NCI-H187 (cell line): ENCODE measurements at regions not wholly inside any gene's neighbourhood (a gene's known extent, or its start where the extent isn't known, plus 50 kb on each side); places are given as distances from the start of the nearest gene placed in this dataset.
"Not testable (repeated sequence)": the region's sequence is repeated elsewhere in the genome, so short reads cannot be mapped to it uniquely, and the experiment has no call there.

Experiments
- DNase-seq, 2 experiments: peaks; one replicate each; lab custom pipeline; 2025; lab: John Stamatoyannopoulos, UW

DNA sequence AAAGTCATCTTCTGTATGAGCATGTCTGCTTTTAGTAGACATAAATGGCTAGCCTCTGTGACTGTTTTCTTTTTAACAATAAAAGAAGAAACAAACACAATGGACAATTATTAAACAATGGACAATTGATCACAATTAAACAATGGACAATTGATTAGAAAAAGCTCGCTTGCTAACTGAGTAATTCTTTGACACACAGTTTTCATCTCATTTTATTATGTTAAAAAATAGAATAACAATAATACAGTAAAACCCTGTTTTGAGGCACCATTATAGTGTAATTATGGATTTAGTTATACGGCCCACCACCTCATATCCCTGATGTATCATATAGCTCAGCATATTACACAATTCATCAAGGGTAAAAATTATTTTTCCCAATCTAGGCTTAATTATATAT lies 989.0 kb downstream of the LTN1 start:
- DNase-seq = not testable (repeated sequence)

DNA sequence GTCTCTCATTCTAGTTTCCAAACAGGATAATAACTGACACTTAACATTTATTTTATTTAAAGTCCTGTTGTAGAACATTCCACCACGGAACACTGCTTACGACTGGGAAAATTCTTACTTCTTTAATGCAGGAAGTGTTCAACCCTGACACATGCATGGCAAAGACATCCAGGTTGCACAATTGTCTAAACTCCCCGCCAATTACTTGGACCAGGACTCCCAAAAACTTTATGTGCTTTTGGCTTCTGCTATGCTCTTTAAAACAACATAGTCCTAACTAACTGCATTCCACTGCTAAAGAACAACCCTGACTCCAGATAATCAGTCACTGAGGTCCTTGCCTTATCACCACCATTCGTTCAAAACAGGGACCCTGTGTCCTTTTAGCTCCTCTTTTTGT lies 995.8 kb downstream of the LTN1 start:
- DNase-seq = not testable (repeated sequence)

DNA sequence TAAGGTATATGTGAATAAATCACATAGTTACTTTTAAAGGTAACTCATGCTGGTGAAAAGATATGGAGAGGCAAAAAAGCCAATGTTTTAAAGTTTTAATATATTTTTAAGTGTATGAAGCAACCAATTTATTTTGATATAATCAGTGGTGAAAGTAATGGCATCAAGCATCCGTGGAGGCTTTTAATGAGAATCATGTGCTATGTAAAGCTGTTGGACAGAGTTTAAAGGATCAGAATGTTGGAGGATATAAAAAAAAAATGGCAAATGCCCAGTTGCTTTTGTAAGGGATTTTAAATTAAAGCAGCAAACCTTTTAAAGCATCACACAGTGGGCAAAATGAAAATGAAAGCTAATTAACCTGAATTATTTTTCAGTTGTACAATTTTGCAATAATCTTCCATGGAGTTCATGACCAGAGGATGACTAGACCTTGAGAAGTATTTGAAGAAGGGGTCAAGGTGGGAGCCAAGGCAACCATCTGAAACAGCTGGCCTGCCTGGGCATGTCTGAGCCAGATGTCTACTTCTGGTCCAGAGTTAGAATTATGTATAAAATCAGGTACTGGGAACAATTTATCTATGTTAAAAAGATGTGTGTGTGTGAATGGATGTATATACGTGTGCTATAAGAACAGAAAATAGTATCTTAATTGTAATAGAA lies 1007.9 kb downstream of the LTN1 start:
- DNase-seq = not testable (repeated sequence)

DNA sequence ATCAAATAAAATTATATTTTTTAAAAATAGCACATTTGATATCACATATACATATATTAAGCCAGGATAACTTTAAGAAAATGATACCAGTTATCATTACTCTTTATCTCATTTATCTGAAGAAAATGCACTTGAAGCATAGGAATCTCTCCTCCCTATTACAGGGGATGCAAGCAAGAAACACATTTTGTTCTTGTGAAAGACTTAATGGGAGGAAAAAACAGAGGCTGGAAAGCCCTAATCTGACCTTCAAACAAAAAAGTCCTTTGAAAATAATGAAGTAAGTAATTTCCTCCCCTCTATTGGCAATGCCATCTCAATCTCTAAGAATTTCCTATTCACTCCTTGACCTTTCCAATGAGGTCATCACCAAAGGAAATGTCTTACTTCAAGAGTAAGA lies 1012.6 kb upstream of the ADAMTS5 start:
- DNase-seq = not testable (repeated sequence)

DNA sequence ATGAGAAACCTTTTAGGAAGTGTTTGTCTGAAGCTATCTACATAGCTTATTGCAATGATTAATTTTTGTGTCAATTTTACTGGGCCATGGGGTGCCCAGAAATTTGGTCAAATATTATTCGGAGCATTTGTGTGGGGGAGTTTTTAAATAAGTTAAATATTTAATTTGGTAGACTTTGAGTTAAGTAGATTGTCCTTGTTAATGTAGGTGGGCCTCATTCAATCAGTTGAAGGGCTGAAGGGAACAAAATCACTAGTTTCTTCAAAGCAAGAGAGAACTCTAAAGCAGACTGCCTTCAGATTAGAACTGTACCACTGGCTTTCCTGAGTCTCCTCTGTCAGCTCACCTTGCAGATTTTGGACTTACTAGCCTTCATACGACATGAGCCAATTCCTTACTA lies 1008.6 kb upstream of the ADAMTS5 start:
- no peak for DNase-seq

DNA sequence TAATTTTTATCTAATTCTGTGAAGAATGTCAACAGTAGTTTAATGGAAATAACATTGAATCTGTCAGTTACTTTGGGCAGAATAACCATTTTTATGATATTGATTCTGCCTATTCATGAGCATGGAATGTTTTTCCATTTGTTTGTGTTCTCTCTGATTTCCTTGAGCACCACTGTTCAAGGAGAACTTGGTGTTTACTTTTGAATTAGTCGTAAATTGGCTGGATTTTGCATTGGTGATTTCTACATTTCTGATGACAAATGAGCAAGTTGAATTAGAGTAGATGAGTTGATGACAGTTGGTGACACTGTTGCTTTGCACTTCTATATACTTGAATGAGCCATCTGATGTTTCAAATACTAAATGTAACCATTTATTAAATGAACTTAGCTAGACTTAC lies 1007.3 kb upstream of the ADAMTS5 start:
- not testable (repeated sequence) for DNase-seq

DNA sequence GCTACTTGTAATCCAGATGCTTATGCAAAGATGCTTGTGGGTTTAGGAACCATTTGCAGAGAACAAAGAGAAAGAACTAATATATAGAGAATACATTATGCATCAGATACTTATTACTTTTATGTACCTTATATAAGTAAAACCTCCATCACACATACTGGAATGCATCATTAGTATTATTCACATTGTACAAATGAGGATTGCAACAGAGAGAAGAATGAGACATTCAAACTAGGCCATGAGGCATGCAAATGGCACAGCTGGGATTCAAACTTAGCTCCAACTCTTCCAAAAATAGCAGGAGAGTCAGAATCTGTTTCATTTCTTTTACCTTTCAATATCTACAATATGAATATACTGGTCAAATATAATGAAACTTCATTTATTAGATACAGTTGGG lies 1001.4 kb upstream of the ADAMTS5 start:
- not testable (repeated sequence) for DNase-seq

DNA sequence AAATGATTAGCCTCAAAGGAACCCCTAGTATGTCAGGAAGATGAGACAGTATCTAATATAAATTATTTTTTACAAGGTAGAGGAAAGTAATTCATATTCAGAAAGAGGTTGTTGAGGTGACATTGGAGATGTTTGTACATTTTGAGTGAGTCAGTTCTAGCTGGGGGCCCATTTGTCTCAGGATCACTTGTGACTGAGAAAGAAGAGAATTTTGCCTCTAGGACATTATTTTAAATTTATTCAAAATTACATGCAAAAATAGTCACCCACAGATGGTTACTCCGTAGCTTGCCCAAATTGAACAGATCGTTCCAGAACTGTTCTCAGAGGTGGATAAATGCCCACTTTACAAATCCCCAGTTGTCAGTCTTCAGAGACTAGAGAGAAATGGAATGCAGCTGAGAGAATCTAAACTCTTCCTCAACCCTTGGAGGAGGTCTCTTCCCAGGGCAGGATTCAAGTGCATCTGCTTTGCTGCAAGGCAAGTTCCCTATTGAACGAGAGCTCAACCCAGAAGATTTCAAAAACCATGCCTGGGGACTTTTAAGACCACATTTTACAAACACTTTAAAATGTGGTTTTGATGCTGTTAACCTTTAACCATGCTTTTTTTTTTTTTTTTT lies 987.8 kb upstream of the ADAMTS5 start:
- DNase-seq = no peak

DNA sequence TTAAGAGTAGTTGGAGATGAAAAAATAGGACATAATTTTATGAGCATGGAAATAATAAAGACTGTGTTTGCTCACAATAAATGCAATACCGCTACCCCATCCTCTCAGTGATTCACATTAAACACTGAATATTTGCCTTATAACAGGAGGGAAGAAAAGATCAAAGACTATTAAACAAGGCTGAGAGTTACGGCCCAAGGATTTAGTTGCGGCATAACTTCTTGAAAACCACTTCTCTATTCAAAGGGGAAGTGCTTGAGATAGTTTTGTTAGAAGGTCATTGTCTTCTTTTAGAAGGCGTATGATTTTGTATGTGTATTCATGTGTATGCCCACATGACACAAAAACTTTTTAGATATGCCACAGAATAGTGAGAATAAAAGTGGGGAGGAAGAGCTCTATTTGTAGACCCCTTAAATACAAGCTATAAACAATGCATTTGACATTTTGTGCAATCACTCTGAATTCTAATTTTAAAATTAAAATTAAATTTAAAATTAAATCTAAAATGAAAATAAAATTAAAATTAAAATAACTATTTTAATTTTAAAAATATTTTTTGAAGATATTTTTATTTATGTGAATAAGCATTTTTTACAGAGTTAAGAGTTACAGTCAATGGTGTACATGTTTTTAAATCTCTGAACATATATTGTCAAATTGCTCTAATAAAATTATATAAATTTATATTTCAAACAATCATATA lies 986.6 kb upstream of the ADAMTS5 start:
- DNase-seq = no peak

DNA sequence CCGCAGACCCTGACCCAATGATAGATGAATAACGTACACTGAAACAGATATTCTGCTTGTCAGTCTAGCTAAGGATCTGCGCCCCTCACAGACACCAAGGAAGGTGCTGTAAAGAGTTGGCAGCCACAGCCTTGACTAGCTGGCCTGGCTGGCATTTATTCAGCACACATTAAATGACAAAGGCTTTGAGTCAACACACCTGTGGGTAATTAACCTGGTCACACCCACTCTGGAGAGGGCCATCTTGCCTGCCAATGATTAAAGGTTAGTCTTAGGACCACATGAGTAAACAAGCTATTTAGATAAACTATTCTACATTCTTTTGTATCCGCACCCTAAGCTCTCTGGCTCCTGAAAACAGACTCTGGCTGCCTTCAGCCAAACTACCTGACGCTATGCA lies 982.2 kb upstream of the ADAMTS5 start:
- DNase-seq = not testable (repeated sequence)

DNA sequence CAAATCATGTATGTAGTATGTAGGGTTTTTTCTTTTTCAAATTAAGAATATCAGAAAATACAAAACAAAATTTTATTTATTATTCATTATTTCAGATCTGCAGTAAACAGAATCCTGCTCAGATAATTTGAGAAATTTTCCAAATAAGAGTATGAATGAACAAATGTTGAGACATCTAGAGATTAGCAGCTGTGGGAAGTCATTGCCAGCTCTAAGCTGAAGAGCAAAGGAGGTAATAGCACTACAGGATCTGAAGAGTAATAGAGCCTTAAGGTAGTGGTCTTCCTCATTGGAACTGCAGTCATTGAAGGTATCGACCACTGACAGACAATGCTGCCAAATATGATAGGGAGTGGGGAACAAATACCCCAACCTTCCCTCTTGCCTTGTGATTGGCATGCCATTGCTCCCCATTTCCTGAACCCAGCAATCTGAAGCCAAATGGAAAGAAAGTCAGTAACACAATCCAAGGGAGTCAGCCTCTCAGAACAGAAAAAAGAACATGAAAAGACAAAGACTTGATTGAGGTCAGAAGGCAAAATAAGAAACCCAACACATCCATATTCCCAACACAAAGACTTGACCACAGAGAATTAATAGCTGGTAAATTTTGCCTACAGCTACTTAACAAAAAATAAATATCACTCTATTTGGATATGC lies 963.4 kb upstream of the ADAMTS5 start:
- not testable (repeated sequence) for DNase-seq

DNA sequence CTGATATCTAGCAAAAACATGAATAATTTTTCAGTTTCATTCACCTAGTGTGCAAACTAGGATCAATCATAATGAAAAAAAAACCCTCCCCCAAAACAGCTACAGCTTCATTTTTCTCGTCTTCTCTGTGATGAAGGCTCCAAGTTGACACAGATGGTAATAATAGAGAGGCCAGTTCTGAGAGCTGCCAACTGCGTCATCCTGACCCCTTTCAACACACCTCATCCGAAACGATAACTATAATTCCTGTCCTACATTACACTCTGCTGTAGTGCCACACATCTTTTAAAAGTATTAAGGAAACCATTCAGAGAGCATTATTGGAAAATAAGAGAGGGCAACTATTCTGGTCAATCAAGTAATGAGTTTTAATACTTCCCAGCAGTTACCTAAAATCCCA lies 962.3 kb upstream of the ADAMTS5 start:
- not testable (repeated sequence) for DNase-seq

DNA sequence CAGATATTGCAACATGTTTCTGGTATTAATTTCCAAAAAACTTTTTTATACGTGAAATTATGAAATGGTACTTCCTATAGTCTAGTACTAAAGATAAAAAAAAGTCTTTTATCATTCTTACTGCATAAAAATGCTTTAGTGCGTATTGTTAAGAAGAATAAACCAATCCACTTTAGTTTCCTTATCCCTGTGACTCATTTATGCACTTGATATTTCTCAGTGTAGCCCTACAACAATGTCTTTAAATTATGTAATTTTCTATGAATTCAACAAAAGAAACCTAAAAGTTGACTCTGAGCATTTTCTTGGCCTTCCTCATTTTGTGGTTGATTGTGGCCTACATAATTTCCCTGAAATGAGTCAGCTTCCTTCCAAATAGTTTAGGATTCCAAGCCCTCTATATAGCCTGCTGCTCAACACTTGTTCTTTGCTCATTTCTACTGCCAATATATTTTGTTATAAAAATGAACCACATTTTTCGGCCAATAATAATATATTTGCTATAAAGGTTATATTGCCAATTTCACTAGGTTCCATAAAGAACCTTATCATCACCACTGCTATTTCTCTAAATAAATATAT lies 961.7 kb upstream of the ADAMTS5 start:
- not testable (repeated sequence) for DNase-seq

DNA sequence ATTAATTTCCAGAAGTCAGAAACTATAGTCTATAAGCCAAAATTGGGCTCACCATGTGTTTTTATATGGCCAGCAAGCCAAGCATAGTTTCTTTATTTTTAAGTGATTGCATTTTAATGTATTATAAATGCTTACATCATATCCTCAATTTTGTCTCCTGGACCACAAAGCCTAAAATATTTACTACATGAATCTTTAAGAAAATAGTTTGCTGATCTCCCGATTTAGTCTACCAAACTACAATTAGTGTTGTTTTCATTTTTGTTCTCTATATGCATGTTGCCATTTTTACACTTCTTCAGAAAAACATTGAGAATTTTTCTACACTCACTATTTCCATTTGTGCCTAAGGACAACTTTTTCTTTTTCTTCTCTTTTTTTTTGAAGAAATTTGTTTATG lies 954.5 kb upstream of the ADAMTS5 start:
- not testable (repeated sequence) for DNase-seq

DNA sequence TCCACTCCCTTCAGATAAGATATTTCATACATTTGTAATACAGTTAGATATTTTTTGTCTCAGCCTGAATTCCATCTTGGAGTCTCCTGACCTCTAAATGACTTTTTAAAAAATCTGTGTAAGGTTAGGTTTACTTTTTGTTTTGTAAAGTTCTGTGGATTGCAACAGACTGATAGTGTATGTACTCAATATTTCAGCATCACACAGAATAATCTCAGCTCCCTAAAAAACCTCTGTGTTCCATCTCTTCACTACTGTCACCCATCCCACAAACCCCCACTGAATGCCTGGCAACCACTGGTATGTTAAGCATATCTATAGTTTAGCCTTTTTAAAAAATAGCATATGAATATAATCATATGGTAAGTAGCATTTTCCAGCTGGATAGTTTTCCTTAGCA lies 951.1 kb upstream of the ADAMTS5 start:
- DNase-seq = not testable (repeated sequence)

DNA sequence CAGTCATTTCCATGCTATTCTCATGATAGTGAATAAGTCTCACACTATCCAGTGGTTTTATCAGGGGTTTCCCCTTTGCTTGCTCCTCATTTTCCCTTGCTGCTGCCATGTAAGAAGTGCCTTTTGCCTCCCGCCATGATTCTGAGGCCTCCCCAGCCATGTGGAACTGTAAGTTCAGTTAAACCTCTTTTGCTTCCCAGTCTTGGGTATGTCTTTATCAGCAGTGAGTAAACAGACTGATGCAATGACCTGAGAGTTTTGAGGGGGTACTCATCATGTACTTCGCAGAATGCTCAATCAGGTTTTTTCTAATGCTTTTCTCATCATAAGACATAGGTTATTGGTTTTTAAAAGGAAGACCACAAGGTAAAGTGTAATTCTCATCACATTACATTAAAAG lies 949.4 kb upstream of the ADAMTS5 start:
- DNase-seq = not testable (repeated sequence)

DNA sequence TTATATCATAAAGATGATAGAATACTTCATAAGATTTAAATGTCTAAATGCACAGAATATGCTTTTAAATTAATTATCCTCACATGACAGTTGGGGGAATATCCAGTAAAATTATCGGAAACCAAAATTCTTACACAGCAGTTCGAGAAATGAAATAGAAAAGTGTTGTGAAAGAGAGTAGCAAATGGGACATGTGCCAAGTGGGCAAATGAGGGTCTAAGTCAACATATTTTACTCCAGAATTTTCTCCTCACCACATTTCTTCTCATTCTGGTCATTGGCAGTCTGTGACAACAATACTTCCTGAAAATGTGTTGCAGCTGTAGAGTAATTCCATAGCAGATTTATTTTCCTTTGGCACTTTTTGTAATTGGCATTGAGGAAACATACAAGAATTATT lies 945.2 kb upstream of the ADAMTS5 start:
- not testable (repeated sequence) for DNase-seq

DNA sequence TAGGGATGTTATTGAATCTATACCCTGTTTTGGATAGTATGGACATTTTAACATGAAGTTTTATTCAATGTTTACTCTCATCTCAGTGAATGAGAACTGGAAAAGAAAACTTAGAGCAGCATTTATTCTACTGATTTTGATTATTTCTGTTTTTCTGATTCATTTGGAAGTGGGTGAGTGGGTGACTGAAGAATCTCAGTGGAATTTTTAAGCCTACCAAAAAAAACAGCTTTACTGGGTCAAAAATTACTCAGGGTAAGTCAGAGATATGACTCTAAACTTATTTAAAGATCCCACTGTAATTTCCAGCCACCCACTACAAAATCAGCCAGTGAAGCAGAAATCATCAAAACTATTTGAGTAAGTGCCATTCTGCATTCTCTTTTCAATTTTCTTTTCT lies 942.6 kb upstream of the ADAMTS5 start:
- not testable (repeated sequence) for DNase-seq

DNA sequence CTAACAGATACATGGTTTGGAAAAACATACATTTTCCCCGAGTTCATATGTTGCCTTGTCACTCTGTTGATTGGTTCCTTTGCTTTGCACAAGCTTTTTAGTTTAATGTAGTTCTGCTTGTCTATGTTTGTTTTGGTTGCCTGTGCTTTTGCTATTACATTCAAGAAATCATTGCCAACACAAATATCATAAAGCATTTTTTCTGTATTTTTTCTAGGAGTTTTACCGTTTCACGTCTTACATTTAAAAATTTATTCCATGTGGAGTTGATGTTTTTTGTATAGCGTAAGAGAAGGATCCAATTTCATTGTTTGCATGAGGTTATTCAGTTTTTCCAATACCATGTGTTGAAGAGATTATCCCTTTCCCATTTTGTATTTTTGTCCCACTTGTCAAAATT lies 941.9 kb upstream of the ADAMTS5 start:
- DNase-seq = not testable (repeated sequence)

DNA sequence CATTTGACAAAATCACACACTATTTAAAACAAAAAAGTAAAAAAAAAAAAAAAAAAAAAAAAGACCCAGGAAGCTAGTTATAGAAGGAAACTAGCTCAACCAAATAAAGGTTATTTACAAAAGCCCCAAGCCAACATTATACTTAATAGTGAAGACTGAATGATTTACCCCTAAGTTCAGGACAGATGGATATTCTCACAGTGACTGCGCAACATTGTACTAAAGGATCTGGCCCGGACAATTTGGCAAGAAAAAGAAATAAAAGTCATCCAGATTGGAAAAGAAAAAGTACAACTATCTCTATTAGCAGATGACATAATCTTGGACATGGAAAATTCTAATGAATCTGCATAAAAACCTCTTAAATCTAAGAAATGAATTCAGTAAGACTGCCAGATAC lies 936.0 kb upstream of the ADAMTS5 start:
- DNase-seq = not testable (repeated sequence)

DNA sequence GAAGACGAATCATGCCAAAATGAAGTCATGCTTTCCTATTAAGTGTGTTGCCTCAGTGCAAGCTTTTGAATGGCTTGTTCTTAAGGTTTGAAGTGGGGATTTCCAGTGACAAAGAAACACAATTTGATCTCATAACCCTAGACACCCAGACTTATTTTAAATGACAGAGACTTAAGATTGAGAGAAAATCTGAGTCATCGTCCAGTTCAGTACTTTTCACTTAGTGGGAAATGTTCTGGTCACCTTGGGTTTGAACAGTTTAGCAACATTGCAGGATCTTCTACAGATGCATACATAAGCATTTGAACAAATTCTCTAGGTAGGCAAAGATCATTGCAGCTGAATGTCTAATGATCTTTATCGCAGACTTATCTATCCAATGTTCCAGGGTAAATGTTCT lies 926.7 kb upstream of the ADAMTS5 start:
- DNase-seq = not testable (repeated sequence)

DNA sequence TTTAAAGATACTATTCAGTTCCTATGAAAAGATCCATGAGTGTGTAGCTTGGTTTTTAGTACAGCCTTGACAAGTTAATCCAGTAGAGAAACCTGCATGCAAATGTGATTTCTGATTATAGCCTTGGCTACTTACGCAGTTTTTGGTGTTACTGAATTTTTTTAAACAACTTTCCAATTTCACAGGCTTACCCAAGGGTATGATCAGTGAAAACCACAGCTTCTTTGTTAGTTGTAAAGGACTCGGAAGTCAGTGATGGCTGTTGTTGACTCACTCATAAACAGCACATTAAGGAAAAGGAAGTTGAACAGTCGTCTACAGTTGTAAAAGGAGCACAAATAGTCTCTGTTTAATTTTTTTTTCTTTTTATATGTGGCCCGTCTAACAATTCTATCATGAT lies 924.6 kb upstream of the ADAMTS5 start:
- DNase-seq = not testable (repeated sequence)
